ENCODE measurements at regions not wholly inside any gene's neighbourhood (a gene's known extent, or its start where the extent isn't known, plus 50 kb on each side); places are given as distances from the start of the nearest gene placed in this dataset.
"Not testable (repeated sequence)": the region's sequence is repeated elsewhere in the genome, so short reads cannot be mapped to it uniquely, and the experiment has no call there.

DNA sequence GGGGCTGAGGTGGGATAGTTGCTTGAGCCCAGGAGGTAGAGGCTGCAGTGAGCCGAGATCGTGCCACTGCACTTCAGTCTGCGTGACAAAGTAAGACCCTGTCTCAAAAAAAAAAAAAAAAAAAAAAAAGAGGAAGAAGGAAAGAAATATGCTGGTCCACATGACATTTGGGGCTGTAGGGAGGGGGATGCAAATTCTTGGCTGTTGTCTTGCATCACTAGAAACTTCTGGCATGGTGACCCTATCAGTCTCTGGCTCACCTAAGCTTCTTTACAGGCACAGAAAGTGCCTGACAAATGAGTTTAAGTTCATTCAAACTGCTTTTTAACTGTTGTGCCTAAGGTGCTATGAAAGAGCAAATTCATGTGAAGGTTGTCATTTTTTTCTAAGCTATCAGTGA, 93.5 kb downstream of the NBPF8 start:
- intact Hi-C loops (cut with micrococcal nuclease; ENCODE audit: unreplicated experiment); DNase-seq (ENCODE audit: low spot score); H3K4me3 ChIP-seq (ENCODE audit: low read depth, low read length, poor library complexity, severe bottlenecking); BruUV-seq (replicated peaks); H3K4me1 ChIP-seq (ENCODE audit: insufficient read depth, low read length, poor library complexity, severe bottlenecking); CTCF ChIA-PET; H3K36me3 ChIP-seq (ENCODE audit: insufficient read depth, low read length, poor library complexity, severe bottlenecking); POLR2A ChIA-PET (ENCODE audit: low non-redundant PET); H3K27me3 ChIP-seq (replicated peaks; ENCODE audit: insufficient read depth, low read depth, low read length, poor library complexity); H3K27ac ChIP-seq (ENCODE audit: low read depth, low read length, poor library complexity, severe bottlenecking); H3K9me3 ChIP-seq (ENCODE audit: low read depth, low read length, poor library complexity, severe bottlenecking): not testable (repeated sequence)

DNA sequence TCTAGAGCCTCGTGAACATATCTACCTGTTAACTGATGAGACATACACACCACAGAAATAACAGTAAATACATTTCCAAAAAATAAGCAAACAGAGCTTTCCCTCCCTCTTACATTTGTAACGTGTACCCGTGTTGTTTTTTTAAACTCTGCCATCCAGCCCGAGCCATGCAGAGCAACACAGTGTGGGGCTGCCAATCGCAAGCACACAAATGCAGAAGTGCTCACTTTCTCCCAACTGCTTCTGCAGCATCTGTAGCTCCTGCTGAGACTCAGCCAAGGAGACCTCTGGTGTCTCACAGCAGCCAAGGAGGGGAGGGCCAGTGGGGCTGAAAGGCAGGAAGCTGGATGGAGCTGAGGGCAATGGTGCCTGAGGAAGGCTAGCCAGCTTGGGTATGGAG, 94.4 kb downstream of the NBPF8 start:
- H3K27me3 ChIP-seq (replicated peaks; ENCODE audit: insufficient read depth, low read depth, low read length, poor library complexity); BruUV-seq (replicated peaks); CTCF ChIA-PET; H3K9me3 ChIP-seq (ENCODE audit: low read depth, low read length, poor library complexity, severe bottlenecking); POLR2A ChIA-PET (ENCODE audit: low non-redundant PET); H3K36me3 ChIP-seq (ENCODE audit: insufficient read depth, low read length, poor library complexity, severe bottlenecking); H3K27ac ChIP-seq (ENCODE audit: low read depth, low read length, poor library complexity, severe bottlenecking); intact Hi-C loops (cut with micrococcal nuclease; ENCODE audit: unreplicated experiment); H3K4me1 ChIP-seq (ENCODE audit: insufficient read depth, low read length, poor library complexity, severe bottlenecking); DNase-seq (ENCODE audit: low spot score); H3K4me3 ChIP-seq (ENCODE audit: low read depth, low read length, poor library complexity, severe bottlenecking): not testable (repeated sequence)

DNA sequence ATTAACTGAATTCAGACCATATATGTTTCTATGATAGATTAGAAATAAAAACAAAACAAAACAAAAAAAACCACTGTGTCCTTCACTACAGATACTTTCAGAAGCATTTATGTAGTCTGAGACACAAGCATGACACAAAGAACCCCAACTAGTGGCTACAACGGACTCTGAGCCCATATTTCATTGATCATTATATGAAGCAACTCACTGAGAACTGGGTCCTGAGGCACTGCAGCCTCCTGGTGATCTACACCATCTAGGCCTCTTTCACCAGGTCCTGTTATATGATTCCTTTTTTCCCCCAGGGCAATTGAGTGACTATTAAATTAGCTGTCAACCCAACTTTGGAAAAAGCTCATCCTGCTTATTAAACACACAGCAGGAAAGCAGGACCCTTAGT, 98.3 kb downstream of the NBPF8 start:
- POLR2A ChIA-PET (ENCODE audit: low non-redundant PET); CTCF ChIA-PET: not testable (repeated sequence)

DNA sequence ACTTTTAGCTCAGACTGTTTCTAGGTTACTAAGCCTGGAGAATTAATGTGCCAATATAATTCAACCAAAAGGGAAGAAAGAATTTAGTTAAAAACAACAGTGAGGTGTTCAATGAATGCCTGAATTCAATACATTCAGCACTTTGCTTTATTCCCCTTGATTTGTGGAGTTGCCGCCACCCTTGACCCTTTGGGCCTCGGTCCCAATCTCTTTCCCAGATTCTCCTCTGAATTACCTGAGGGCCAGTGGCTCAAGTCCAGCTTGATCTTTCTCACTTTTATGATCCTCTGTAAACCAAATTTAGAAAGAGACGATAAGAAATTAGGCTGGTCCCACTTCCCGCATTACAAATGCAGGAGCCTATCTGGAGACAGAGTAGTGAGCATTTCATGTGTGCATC, 98.7 kb downstream of the NBPF8 start:
- H3K27ac ChIP-seq (ENCODE audit: low read depth, low read length, poor library complexity, severe bottlenecking); H3K4me1 ChIP-seq (ENCODE audit: insufficient read depth, low read length, poor library complexity, severe bottlenecking); CTCF ChIA-PET; BruUV-seq (replicated peaks); H3K27me3 ChIP-seq (replicated peaks; ENCODE audit: insufficient read depth, low read depth, low read length, poor library complexity); H3K36me3 ChIP-seq (ENCODE audit: insufficient read depth, low read length, poor library complexity, severe bottlenecking); H3K9me3 ChIP-seq (ENCODE audit: low read depth, low read length, poor library complexity, severe bottlenecking); DNase-seq (ENCODE audit: low spot score); POLR2A ChIA-PET (ENCODE audit: low non-redundant PET); intact Hi-C loops (cut with micrococcal nuclease; ENCODE audit: unreplicated experiment); H3K4me3 ChIP-seq (ENCODE audit: low read depth, low read length, poor library complexity, severe bottlenecking): not testable (repeated sequence)

More for the DNA sequence above, 98.3 kb downstream of the NBPF8 start:
- H3K27me3 ChIP-seq (replicated peaks; ENCODE audit: insufficient read depth, low read depth, low read length, poor library complexity); intact Hi-C loops (cut with micrococcal nuclease; ENCODE audit: unreplicated experiment); H3K4me1 ChIP-seq (ENCODE audit: insufficient read depth, low read length, poor library complexity, severe bottlenecking); BruUV-seq (replicated peaks); H3K4me3 ChIP-seq (ENCODE audit: low read depth, low read length, poor library complexity, severe bottlenecking); DNase-seq (ENCODE audit: low spot score); H3K9me3 ChIP-seq (ENCODE audit: low read depth, low read length, poor library complexity, severe bottlenecking); H3K36me3 ChIP-seq (ENCODE audit: insufficient read depth, low read length, poor library complexity, severe bottlenecking); H3K27ac ChIP-seq (ENCODE audit: low read depth, low read length, poor library complexity, severe bottlenecking): not testable (repeated sequence)

DNA sequence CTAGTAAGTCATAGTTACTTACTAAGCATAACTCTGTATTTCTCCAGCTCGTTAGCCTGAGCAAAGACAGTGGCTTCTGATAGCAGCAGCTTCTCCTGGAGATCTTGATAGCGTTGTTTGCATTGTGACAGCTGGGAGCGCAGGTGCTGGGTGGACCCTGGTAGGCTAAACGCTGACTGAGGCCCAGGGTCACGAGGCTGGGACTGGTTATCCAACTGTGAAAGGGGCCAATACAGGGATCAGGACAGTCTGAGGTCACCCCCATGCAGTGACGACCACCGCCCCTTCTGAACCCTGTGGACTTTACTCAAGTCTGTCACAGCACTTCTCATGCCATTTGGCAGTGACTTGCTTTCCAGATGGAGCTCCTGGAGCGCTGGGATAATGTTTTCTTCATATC, 104.4 kb downstream of the NBPF8 start:
- H3K36me3 ChIP-seq (ENCODE audit: insufficient read depth, low read length, poor library complexity, severe bottlenecking); DNase-seq (ENCODE audit: low spot score); H3K4me1 ChIP-seq (ENCODE audit: insufficient read depth, low read length, poor library complexity, severe bottlenecking); H3K9me3 ChIP-seq (ENCODE audit: low read depth, low read length, poor library complexity, severe bottlenecking); H3K27me3 ChIP-seq (replicated peaks; ENCODE audit: insufficient read depth, low read depth, low read length, poor library complexity); POLR2A ChIA-PET (ENCODE audit: low non-redundant PET); BruUV-seq (replicated peaks); CTCF ChIA-PET; H3K4me3 ChIP-seq (ENCODE audit: low read depth, low read length, poor library complexity, severe bottlenecking); intact Hi-C loops (cut with micrococcal nuclease; ENCODE audit: unreplicated experiment); H3K27ac ChIP-seq (ENCODE audit: low read depth, low read length, poor library complexity, severe bottlenecking): not testable (repeated sequence)

DNA sequence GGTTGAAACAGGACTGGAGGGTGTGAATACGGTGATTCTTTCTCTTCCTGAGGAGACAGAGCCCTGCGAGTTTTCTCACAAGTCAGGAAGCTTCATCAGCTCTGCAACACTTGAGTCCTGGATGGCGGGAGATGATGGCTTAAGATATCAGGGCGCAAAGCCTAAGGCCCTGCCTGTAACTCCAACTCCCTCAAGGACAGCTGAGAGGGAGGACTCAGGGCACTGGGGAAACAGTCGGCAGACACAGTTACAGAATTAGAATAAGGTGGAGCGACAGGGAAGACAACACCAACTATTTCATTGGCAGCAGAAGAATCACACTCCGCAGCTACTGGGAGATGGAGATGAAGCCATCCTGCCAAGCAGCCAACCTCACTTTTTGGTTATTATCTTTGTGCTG, 109.6 kb downstream of the NBPF8 start:
- H3K27ac ChIP-seq (ENCODE audit: low read depth, low read length, poor library complexity, severe bottlenecking); POLR2A ChIA-PET (ENCODE audit: low non-redundant PET); H3K4me1 ChIP-seq (ENCODE audit: insufficient read depth, low read length, poor library complexity, severe bottlenecking); H3K36me3 ChIP-seq (ENCODE audit: insufficient read depth, low read length, poor library complexity, severe bottlenecking); H3K27me3 ChIP-seq (replicated peaks; ENCODE audit: insufficient read depth, low read depth, low read length, poor library complexity); H3K4me3 ChIP-seq (ENCODE audit: low read depth, low read length, poor library complexity, severe bottlenecking); H3K9me3 ChIP-seq (ENCODE audit: low read depth, low read length, poor library complexity, severe bottlenecking); BruUV-seq (replicated peaks); intact Hi-C loops (cut with micrococcal nuclease; ENCODE audit: unreplicated experiment); CTCF ChIA-PET; DNase-seq (ENCODE audit: low spot score): not testable (repeated sequence)

DNA sequence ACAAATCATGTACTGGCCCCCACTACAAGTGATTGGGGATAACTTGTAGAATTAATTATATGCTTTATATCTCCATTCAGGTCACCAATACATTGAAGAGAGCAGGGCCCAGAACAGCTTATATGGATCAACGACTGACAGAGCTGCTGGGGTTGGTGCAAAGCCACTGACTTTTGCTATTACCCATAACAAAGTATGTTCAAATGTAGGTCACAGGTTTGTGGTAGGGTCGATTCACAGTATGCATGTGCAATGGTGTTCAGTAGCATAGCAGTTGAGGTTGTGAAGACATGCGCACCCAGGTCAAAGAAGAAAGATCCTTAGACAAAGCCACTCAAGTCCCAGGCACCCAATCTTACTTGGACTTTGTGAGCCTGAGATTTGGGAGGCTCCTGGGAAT, 110.6 kb downstream of the NBPF8 start:
- CTCF ChIA-PET; H3K27me3 ChIP-seq (replicated peaks; ENCODE audit: insufficient read depth, low read depth, low read length, poor library complexity); H3K9me3 ChIP-seq (ENCODE audit: low read depth, low read length, poor library complexity, severe bottlenecking); intact Hi-C loops (cut with micrococcal nuclease; ENCODE audit: unreplicated experiment); POLR2A ChIA-PET (ENCODE audit: low non-redundant PET); H3K4me1 ChIP-seq (ENCODE audit: insufficient read depth, low read length, poor library complexity, severe bottlenecking); DNase-seq (ENCODE audit: low spot score); H3K4me3 ChIP-seq (ENCODE audit: low read depth, low read length, poor library complexity, severe bottlenecking); BruUV-seq (replicated peaks); H3K27ac ChIP-seq (ENCODE audit: low read depth, low read length, poor library complexity, severe bottlenecking); H3K36me3 ChIP-seq (ENCODE audit: insufficient read depth, low read length, poor library complexity, severe bottlenecking): not testable (repeated sequence)

DNA sequence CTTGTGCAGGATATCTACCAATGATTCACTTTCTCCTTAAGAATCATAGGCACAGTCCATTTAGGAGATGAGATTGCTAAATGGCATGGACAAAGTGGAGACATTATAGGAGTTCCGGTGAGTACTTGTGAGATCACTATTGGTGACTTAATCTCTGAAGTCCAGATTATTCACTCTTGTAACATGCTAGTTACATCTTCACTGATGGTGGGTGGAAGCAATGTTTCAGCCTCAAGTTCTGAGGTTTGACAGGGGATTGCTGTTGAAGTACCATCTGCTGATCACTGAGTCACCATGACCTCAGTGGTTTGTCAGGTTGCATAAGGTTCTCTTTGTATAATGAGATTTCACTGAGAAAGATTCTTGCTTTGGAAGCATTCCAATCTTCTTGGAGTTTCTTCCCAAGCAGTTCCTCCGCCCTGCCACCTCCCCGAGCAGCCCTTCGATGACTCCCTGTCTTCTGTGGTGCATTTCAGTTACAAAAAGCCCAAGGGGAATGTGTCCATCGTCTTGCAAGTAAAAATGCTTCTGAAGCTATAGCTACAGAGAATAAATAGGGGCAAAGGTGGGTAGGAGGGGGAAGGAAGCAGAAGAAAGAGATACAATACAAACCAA, 114.7 kb downstream of the NBPF8 start:
- intact Hi-C loops (cut with micrococcal nuclease; ENCODE audit: unreplicated experiment); H3K36me3 ChIP-seq (ENCODE audit: insufficient read depth, low read length, poor library complexity, severe bottlenecking); DNase-seq (ENCODE audit: low spot score); H3K4me3 ChIP-seq (ENCODE audit: low read depth, low read length, poor library complexity, severe bottlenecking); H3K27me3 ChIP-seq (replicated peaks; ENCODE audit: insufficient read depth, low read depth, low read length, poor library complexity); H3K4me1 ChIP-seq (ENCODE audit: insufficient read depth, low read length, poor library complexity, severe bottlenecking); POLR2A ChIA-PET (ENCODE audit: low non-redundant PET); H3K9me3 ChIP-seq (ENCODE audit: low read depth, low read length, poor library complexity, severe bottlenecking); H3K27ac ChIP-seq (ENCODE audit: low read depth, low read length, poor library complexity, severe bottlenecking); BruUV-seq (replicated peaks); CTCF ChIA-PET: not testable (repeated sequence)
